ENCODE measurements at regions not wholly inside any gene's neighbourhood (a gene's known extent, or its start where the extent isn't known, plus 50 kb on each side); places are given as distances from the start of the nearest gene placed in this dataset.
A peak's percentile ranks its signal among the peaks of the same experiment; 100 is the strongest.
"Not testable (repeated sequence)": the region's sequence is repeated elsewhere in the genome, so short reads cannot be mapped to it uniquely, and the experiment has no call there.

GRCh38 chr4:34880246-34880645 lies 1364.1 kb downstream of the ARAP2 start:
- DNase-seq, result no peak

GRCh38 chr4:34891892-34892291 lies 1352.4 kb downstream of the ARAP2 start:
- no peak for DNase-seq

- no peak for DNase-seq
These were observed 1350.9 kb downstream of the ARAP2 start for GRCh38 chr4:34893382-34893781.

GRCh38 chr4:34920032-34920431 lies 1324.3 kb downstream of the ARAP2 start:
- no peak for DNase-seq

- no peak for DNase-seq
These were observed 1322.9 kb downstream of the ARAP2 start for GRCh38 chr4:34921391-34921790.

GRCh38 chr4:34922325-34922724 lies 1322.0 kb downstream of the ARAP2 start:
- no peak for DNase-seq

- no peak for DNase-seq
These were observed 1311.7 kb downstream of the ARAP2 start for GRCh38 chr4:34932591-34932990.

GRCh38 chr4:34935739-34936138 lies 1308.6 kb downstream of the ARAP2 start:
- DNase-seq, result no peak

GRCh38 chr4:34939073-34939472 lies 1305.2 kb downstream of the ARAP2 start:
- no peak for DNase-seq

- no peak for DNase-seq
These were observed 1300.5 kb downstream of the ARAP2 start for GRCh38 chr4:34943741-34944386.

GRCh38 chr4:34950926-34951325 lies 1293.4 kb downstream of the ARAP2 start:
- peak; percentile 5 for DNase-seq

GRCh38 chr4:34953145-34953799 lies 1291.0 kb downstream of the ARAP2 start:
- no peak for DNase-seq

GRCh38 chr4:34964613-34965012 lies 1279.7 kb downstream of the ARAP2 start:
- DNase-seq, result no peak

- DNase-seq, result no peak
These were observed 1272.1 kb downstream of the ARAP2 start for GRCh38 chr4:34972189-34972588.

GRCh38 chr4:34973650-34974312 lies 1270.5 kb downstream of the ARAP2 start:
- DNase-seq, result no peak

GRCh38 chr4:34974313-34974680 lies 1270.0 kb downstream of the ARAP2 start:
- no peak for DNase-seq

- DNase-seq, result not testable (repeated sequence)
These were observed 1223.1 kb downstream of the ARAP2 start for GRCh38 chr4:35021222-35021621.

GRCh38 chr4:35025152-35025834 lies 1219.0 kb downstream of the ARAP2 start:
- no peak for DNase-seq

GRCh38 chr4:35038079-35038805 lies 1206.1 kb downstream of the ARAP2 start:
- DNase-seq, result no peak

- no peak for DNase-seq
These were observed 1205.5 kb downstream of the ARAP2 start for GRCh38 chr4:35038845-35039244.

- no peak for DNase-seq
These were observed 1191.8 kb downstream of the ARAP2 start for GRCh38 chr4:35052546-35052945.

- no peak for DNase-seq
These were observed 1181.2 kb downstream of the ARAP2 start for GRCh38 chr4:35063031-35063570.

GRCh38 chr4:35066406-35066805 lies 1177.9 kb downstream of the ARAP2 start:
- DNase-seq, result no peak

All from NCI-H187 treated with DMSO at 0.1 percent for 48 hours (cell line).